HCT116 (cell line): ENCODE measurements at regions not wholly inside any gene's neighbourhood (a gene's known extent, or its start where the extent isn't known, plus 50 kb on each side); places are given as distances from the start of the nearest gene placed in this dataset.

Experiments used
- ATAC-seq: fragments of 200-7000 bp; cut with Tn5 transposase; 2 replicates; pipeline ENCODE4 v1.9.1; 2020; ENCODE audit warnings: mild to moderate bottlenecking, moderate library complexity
- BruUV-seq: library from RNA; stranded (reverse); fragments of 400-500 nt; replicated peaks from 2 replicates; lab custom pipeline; 2021; lab: Mats Ljungman, UMichigan
- CTCF ChIA-PET: fragments of 300-600 bp; sonication (Branson Sonifier 250); formaldehyde crosslinking; loops from one replicate; lab custom pipeline; 2021; ENCODE audit warnings: antibody characterized with exemption; lab: Charles Lee
- POLR2A ChIA-PET: fragments of 300-600, 350-600 bp; sonication (Branson Sonifier 250); formaldehyde crosslinking; loops from one replicate; lab custom pipeline; 2021; ENCODE audit warnings: antibody characterized with exemption; lab: Charles Lee
- RAD21 ChIA-PET, 2 experiments: fragments of 300-600 bp; sonication (Branson Sonifier 250); formaldehyde crosslinking; loops; one replicate each; lab custom pipeline; 2023; ENCODE audit warnings: low total read pairs in 2 of 2; ENCODE audit not compliant: uncharacterized antibody in 2 of 2, unreplicated experiment in 2 of 2, low non-redundant PET in 1 of 2; lab: Charles Lee
- DNase-seq: peaks from one replicate; pipeline ENCODE4 v3.0.0-alpha.2; 2010; ENCODE audit warnings: low read depth, low spot score
- H2AFZ ChIP-seq: fragments of 200-600 bp; shearing (Covaris generic), sonication (generic); 2 replicates; pipeline ENCODE4 v1.6.1; 2017; ENCODE audit warnings: low read depth, mixed run types, mixed read lengths, antibody characterized with exemption, low read length; ENCODE audit not compliant: poor library complexity, severe bottlenecking
- H3K27ac ChIP-seq: 2 replicates; pipeline ENCODE4 v1.5.1; 2012; ENCODE audit warnings: low read depth, low read length
- H3K27me3 ChIP-seq: fragments of 200-600 bp; sonication (generic); 2 replicates; pipeline ENCODE4 v1.6.1; 2016; ENCODE audit warnings: mixed run types, low read length, mixed read lengths; ENCODE audit not compliant: insufficient read depth
- H3K36me3 ChIP-seq, 2 experiments: fragments of 200-500 bp in 1 of 2; fragments of 200-600 bp in 1 of 2; sonication (Bioruptor generic) in 1 of 2; sonication (generic) in 1 of 2; 2 replicates each; pipeline versions ENCODE4 v1.5.1 to v1.6.1; 2014 to 2016; ENCODE audit warnings: low read length in 2 of 2, inconsistent platforms in 1 of 2, mixed read lengths in 1 of 2, mixed run types in 1 of 2; ENCODE audit not compliant: insufficient read depth in 2 of 2, control insufficient read depth in 1 of 2
- H3K4me1 ChIP-seq, 2 experiments: fragments of 200-600 bp in 1 of 2; sonication (generic) in 1 of 2; 2 replicates each; pipeline versions ENCODE4 v1.5.1 to v1.6.1; 2012 to 2017; ENCODE audit warnings: low read length in 2 of 2, inconsistent platforms in 1 of 2, mild to moderate bottlenecking in 1 of 2, mixed read lengths in 1 of 2, mixed run types in 1 of 2, moderate library complexity in 1 of 2; ENCODE audit not compliant: insufficient read depth in 2 of 2, control insufficient read depth in 1 of 2
- H3K4me2 ChIP-seq: fragments of 200-600 bp; sonication (generic); 2 replicates; pipeline ENCODE4 v1.6.1; 2017; ENCODE audit warnings: mixed run types, low read length, mixed read lengths
- H3K4me3 ChIP-seq, 2 experiments: fragments of 200-600 bp in 1 of 2; sonication (generic) in 1 of 2; replicated peaks in 1 of 2; 2 replicates each; pipeline ENCODE4 v1.5.1; 2011 to 2016; ENCODE audit warnings: low read length in 2 of 2, control low read depth in 1 of 2, low read depth in 1 of 2, mild to moderate bottlenecking in 1 of 2, mixed read lengths in 1 of 2, mixed run types in 1 of 2
- H3K79me2 ChIP-seq: fragments of 200-600 bp; sonication (generic); 2 replicates; pipeline ENCODE4 v1.6.1; 2017; ENCODE audit warnings: mild to moderate bottlenecking, mixed run types, low read length, moderate library complexity, mixed read lengths; ENCODE audit not compliant: insufficient read depth
- H3K9ac ChIP-seq: fragments of 200-600 bp; sonication (generic); 2 replicates; pipeline ENCODE4 v1.6.1; 2016; ENCODE audit warnings: low read length, mixed read lengths
- H3K9me2 ChIP-seq: fragments of 200-600 bp; sonication (generic), shearing (Covaris generic); 2 replicates; pipeline ENCODE4 v1.6.1; 2017; ENCODE audit warnings: mixed run types, mild to moderate bottlenecking, moderate library complexity; ENCODE audit not compliant: insufficient read depth
- H3K9me3 ChIP-seq, 2 experiments: fragments of 200-500 bp in 1 of 2; fragments of 200-600 bp in 1 of 2; sonication (Bioruptor generic) in 1 of 2; sonication (generic) in 1 of 2; 2 replicates each; pipeline ENCODE4 v1.6.1; 2014 to 2017; ENCODE audit warnings: low read length in 2 of 2, mixed read lengths in 2 of 2, inconsistent platforms in 1 of 2, low read depth in 1 of 2, mild to moderate bottlenecking in 1 of 2, mixed run types in 1 of 2, moderate library complexity in 1 of 2; ENCODE audit not compliant: control insufficient read depth in 1 of 2, insufficient read depth in 1 of 2
- H4K20me1 ChIP-seq: fragments of 200-600 bp; sonication (generic), shearing (Covaris generic); 2 replicates; pipeline ENCODE4 v1.6.1; 2017; ENCODE audit warnings: mixed run types, mild to moderate bottlenecking, moderate library complexity; ENCODE audit not compliant: insufficient read depth
- ATF3 ChIP-seq: IDR thresholded peaks from 2 replicates; pipeline ENCODE4 v1.6.1; 2012
- CEBPB ChIP-seq: IDR thresholded peaks from 2 replicates; pipeline ENCODE4 v1.6.1; 2012; ENCODE audit warnings: low read depth
- CTCF ChIP-seq, 3 experiments: fragments of 200-600 bp in 1 of 3; sonication (generic) in 1 of 3; IDR thresholded peaks in 2 of 3; conservative IDR thresholded peaks in 1 of 3; 2 replicates each; pipeline ENCODE4 v1.5.1; 2012 to 2017; ENCODE audit warnings: low read depth in 2 of 3, low read length in 2 of 3, antibody characterized with exemption in 1 of 3, borderline replicate concordance in 1 of 3, control low read depth in 1 of 3, mild to moderate bottlenecking in 1 of 3, mixed read lengths in 1 of 3, mixed run types in 1 of 3, moderate library complexity in 1 of 3; ENCODE audit not compliant: insufficient read depth in 1 of 3
- ELF1 ChIP-seq: IDR thresholded peaks from 2 replicates; pipeline ENCODE4 v1.6.1; 2012; ENCODE audit warnings: low read depth, borderline replicate concordance
- EZH2 ChIP-seq: fragments of 200-600 bp; sonication (generic); IDR thresholded peaks from 2 replicates; pipeline ENCODE4 v1.6.1; 2017; ENCODE audit warnings: antibody characterized with exemption, mixed run types
- EZH2phosphoT487 ChIP-seq: fragments of 200-600 bp; IDR thresholded peaks from 2 replicates; pipeline ENCODE4 v1.6.1; 2018; ENCODE audit warnings: antibody characterized with exemption, borderline replicate concordance
- FOSL1 ChIP-seq: IDR thresholded peaks from 2 replicates; pipeline ENCODE4 v1.6.1; 2012; ENCODE audit warnings: low read depth
- JUND ChIP-seq: IDR thresholded peaks from 2 replicates; pipeline ENCODE4 v1.6.1; 2012
- MAX ChIP-seq: IDR thresholded peaks from 2 replicates; pipeline ENCODE4 v1.6.1; 2012
- POLR2A ChIP-seq: IDR thresholded peaks from 2 replicates; pipeline ENCODE4 v1.7.0; 2011; ENCODE audit warnings: borderline replicate concordance; ENCODE audit not compliant: insufficient read depth, insufficient read length; ENCODE audit errors: extremely low read depth
- SRF ChIP-seq: IDR thresholded peaks from 2 replicates; pipeline ENCODE4 v1.6.1; 2012; ENCODE audit warnings: low read depth
- ZFX ChIP-seq: fragments of 450-650 bp; IDR thresholded peaks from 2 replicates; pipeline ENCODE4 v1.6.1; 2017
- ZNF274 ChIP-seq: fragments of 200-500 bp; sonication (Bioruptor generic); IDR thresholded peaks from 2 replicates; pipeline ENCODE4 v1.6.1; 2014; ENCODE audit warnings: mild to moderate bottlenecking, low read depth, low read length, inconsistent platforms
- intact Hi-C: fragments of 100-400 bp; cut with micrococcal nuclease; formaldehyde crosslinking; loops from 2 replicates; pipeline ENCODE4 v1.10.0; 2022
- TF ChIP-seq, protein P1 (sequence below): IDR thresholded peaks from 2 replicates; pipeline ENCODE4 v1.6.1; 2011; ENCODE audit warnings: mild to moderate bottlenecking, low read length, moderate library complexity; ENCODE audit not compliant: insufficient replicate concordance; ENCODE audit errors: extremely low read depth

GRCh38 chr3:43236008-43236407, 50.3 kb upstream of the SNRK start:
- ChIA-PET RAD21 (no interaction called here), CTCF (no interaction called here), POLR2A (no interaction called here)
- Histone ChIP-seq H3K4me3 (no peak overlapping the region), H4K20me1 (no peaks in the 10 kb centered on the region), H3K27ac (no peak overlapping the region), H3K4me2 (no peak overlapping the region), H3K9me2 (no peaks in the 10 kb centered on the region), H3K36me3 (no peaks in the 10 kb centered on the region), H3K9me3 (no peaks in the 10 kb centered on the region), H3K27me3 (no peaks in the 10 kb centered on the region), H3K9ac (no peak overlapping the region), H3K79me2 (no peaks in the 10 kb centered on the region), H2AFZ (no peak overlapping the region), H3K4me1 (no peaks in the 10 kb centered on the region)
- BruUV-seq = no TSS peak
- TF ChIP-seq ELF1 (no peak), ZNF274 (no peak), JUND (no peak), CEBPB (no peak), MAX (no peak), CTCF (IDR thresholded peaks at IDR 0.05 in 2 of 3, conservative IDR thresholded peaks at IDR 0.05 in 1 of 3; ENCODE audit: borderline replicate concordance in 1 of 3, insufficient read depth in 1 of 3, low read depth in 2 of 3, low read length in 2 of 3) (no peak)
- ATAC-seq = no peak
- DNase-seq = no peak
- intact Hi-C loops = no loop called here

- CTCF ChIA-PET = no interaction called here
- no peaks in the 10 kb centered on the region for H3K79me2 ChIP-seq
- no peaks in the 10 kb centered on the region for H3K9me3 ChIP-seq
- H3K9ac ChIP-seq = no peak overlapping the region
- no peak overlapping the region for H3K4me2 ChIP-seq
- no peaks in the 10 kb centered on the region for H3K4me1 ChIP-seq
- no TSS peak for BruUV-seq
- H3K27ac ChIP-seq = no peak overlapping the region
- intact Hi-C loops = no loop called here
- POLR2A ChIA-PET = no interaction called here
- no peak for TF ChIP-seq ZFX
- TF ChIP-seq EZH2 = no peak
- TF ChIP-seq, protein P1, sequence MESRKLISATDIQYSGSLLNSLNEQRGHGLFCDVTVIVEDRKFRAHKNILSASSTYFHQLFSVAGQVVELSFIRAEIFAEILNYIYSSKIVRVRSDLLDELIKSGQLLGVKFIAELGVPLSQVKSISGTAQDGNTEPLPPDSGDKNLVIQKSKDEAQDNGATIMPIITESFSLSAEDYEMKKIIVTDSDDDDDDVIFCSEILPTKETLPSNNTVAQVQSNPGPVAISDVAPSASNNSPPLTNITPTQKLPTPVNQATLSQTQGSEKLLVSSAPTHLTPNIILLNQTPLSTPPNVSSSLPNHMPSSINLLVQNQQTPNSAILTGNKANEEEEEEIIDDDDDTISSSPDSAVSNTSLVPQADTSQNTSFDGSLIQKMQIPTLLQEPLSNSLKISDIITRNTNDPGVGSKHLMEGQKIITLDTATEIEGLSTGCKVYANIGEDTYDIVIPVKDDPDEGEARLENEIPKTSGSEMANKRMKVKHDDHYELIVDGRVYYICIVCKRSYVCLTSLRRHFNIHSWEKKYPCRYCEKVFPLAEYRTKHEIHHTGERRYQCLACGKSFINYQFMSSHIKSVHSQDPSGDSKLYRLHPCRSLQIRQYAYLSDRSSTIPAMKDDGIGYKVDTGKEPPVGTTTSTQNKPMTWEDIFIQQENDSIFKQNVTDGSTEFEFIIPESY = no peak
- no peak for TF ChIP-seq ATF3
- no peak for TF ChIP-seq FOSL1
- TF ChIP-seq JUND = no peak
- TF ChIP-seq SRF = no peak
- TF ChIP-seq MAX = no peak
- TF ChIP-seq EZH2phosphoT487 = no peak
- no peak for TF ChIP-seq POLR2A
- ATAC-seq (no peak), DNase-seq (no peak)
- H3K9me2 ChIP-seq = no peaks in the 10 kb centered on the region
- no peaks in the 10 kb centered on the region for H3K36me3 ChIP-seq
- H3K4me3 ChIP-seq = no peak overlapping the region
- no peak overlapping the region for H2AFZ ChIP-seq
- H4K20me1 ChIP-seq = no peaks in the 10 kb centered on the region
- RAD21 ChIA-PET = no interaction called here
- no peaks in the 10 kb centered on the region for H3K27me3 ChIP-seq
Observed at GRCh38 chr3:43233062-43233461, 53.3 kb upstream of the SNRK start.
